CD4-positive, alpha-beta T cell treated with Interleukin-15 for 4 hours (primary cell): ENCODE measurements at regions not wholly inside any gene's neighbourhood (a gene's known extent, or its start where the extent isn't known, plus 50 kb on each side); places are given as distances from the start of the nearest gene placed in this dataset.
"Not testable (repeated sequence)": the region's sequence is repeated elsewhere in the genome, so short reads cannot be mapped to it uniquely, and the experiment has no call there.

Source experiments
- DNase-seq: peaks from one replicate; pipeline ENCODE4 v3.0.0-alpha.2; 2020; ENCODE audit warnings: low spot score

DNA sequence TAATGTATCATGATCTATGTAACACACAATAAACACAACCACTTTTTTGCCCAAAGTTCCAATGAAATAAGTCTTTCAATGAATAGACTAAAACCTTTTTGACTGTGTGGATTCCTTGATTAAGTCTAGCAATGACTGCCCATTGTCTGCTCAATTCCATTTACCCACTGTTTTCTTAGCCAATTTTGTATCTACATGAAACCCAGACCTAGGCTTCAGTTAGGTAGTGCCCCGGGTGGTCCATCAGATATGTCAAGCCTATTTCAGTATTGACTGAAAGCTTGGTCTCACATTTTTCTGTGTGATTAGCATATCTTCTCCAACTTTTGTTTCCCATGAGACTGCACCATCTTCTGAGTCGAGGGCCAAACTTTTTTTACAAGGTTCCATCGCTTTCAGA is 615.0 kb downstream of the C6orf118 start:
- DNase-seq, result no peak

DNA sequence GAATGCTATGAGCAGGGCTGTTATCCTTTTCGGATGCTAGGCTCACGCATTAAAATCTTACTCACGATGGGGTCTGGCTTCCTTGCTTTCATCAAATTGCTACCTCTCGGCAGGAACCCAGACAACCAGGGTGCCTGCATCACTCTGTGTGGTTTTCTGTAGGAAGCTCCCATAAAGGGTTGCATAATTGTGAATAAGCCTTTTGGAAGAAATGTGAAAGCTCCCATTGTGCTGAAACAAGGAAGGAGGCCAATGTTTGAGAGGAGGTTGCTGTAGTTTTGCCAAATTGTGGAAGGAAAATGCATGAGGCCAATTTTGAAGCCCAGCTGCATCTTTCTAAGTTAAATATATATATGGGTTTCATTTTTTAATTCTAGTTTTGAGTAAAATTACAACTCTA is 615.5 kb downstream of the C6orf118 start:
- DNase-seq, result no peak

DNA sequence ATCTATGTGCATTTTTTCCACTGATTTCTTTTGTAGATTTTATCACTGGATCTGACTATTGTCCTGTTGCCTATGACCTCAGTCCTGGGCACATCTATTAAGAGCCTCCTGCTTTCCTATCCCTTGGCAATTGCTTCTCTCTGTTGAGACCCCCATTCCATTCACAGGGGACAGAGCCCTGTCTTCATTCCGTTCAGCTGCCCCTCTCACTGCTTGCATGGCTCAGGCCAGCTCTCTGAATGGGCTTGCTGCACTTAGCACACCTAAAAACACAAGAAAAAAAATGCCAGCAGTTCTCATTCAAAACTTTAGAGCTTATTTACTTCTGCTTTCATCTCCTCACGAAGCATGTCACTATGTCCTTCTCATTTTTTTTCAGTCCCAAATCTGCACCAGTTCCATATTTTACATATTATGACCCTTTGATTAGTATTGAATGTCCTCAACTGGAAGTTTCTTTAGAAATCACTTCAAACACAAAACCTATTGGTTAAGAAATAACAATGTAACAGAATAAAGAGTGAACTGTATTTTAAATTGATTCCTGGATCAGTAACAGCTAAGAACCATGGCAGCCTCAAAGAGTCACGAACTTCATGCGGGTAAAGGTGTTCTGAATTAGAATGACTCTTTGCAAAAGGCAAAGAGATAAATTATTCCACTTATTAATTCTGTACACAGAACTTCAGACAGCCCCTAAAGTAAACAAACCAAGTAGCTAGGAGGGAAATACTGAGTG is 616.5 kb downstream of the C6orf118 start:
- no peak for DNase-seq

DNA sequence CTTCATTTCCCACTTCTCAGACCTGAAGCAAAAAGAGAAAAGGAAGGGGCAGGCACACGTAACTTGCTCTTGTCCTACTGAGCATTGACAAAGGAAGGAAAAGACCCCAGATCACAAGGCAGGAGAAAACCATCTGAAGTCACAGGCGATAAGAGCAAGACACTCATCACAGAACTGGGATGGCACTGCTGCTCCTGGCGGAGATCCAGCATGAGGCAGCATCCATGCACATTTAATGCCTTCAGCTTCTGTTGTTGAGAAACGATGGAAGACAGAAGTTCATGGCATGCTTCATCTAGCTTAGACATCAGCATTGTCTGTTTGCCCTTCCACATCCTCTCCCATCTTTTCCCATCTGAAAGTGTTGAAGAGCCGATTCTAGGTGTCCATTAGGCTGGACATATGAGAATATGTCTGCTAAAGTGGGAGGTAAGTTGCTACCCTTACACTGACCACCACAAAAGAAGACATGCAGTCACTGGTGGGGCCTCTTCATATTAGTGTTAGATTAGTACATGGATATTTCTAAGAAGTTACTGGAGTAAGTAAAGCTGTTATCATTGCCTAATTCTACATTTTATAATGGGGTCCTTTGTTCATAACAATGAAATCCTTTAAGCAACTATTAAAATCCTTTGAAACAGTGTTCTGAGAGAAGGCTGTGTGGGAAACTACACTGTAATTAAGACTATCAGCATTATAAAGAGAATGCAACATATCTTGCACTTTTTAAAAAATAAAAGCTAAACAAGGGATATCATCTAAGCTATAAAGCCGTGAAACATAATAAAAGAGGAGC is 618.5 kb downstream of the C6orf118 start:
- DNase-seq, result no peak

DNA sequence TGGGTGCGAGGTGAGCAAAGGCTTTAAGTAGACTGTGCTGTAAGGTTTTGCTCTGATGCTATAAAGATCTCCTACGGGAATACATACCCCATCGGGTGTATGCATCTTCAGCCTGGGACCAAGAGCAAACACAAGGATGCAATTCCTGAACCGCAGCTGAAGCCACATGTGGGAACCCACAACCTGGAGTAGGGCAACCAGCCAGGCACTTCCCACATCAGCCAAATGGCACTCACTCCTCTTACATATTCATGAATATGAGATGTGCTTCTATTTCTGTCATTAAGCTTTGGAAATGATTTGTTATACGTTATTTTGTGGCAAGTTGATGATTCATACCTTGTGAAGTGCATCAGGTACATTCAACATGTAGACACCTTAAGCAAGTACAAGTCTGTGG is 619.2 kb downstream of the C6orf118 start:
- no peak for DNase-seq

DNA sequence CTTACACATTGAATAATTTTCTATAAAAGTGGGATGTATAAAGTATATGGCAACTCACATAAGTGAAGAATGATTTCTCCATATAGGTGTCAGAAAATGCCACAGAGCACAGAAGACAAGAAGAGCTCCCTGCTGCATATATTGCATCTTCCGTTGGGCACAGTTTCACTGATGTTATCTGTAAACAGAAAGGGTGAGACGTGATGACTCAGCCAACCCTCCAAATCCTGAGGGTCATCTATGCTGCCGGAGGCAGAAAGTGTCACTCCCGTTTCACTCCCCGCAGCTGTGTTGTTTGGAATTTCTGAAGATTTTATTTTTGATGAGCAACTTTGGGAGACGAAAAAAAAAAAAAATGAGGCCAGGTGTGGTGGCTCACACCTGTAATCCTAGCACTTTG is 644.1 kb downstream of the C6orf118 start:
- DNase-seq, result no peak

DNA sequence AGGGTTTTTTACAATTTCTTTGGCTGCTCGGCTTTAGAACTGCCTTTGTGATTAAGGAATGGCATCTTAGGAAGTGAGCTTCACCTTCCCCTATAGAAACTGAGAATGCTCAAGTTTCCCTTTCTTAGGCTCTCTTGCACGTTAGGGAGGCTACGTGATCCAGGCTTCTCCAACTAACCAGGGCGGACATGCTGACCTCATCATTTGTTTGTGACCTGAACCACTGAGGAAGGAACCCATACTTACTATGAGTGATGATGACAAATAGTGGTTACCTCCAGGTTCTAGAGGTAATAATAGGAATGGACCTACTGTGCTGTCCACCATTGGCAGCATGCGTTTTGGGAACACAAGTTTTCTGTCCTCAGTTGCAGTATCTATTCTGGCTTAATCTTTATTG is 645.8 kb downstream of the C6orf118 start:
- no peak for DNase-seq

DNA sequence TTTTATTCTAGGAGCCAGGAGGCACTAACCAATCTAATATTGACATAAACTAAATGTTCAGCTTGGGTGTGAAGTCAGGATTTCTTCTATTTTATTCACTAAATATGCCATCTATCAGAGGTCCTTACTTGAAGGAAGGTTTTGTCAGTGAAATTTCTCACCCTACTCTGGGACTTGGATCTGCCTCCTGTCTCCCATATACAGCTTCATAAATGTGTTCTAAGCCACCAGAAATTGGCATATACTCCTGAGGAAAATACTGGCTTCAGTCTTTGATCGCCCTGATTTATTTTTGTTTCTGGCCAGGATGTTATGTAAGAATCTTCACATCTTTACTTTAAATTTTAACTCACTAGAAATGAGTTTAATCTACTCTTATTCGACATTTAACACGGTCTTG is 647.7 kb downstream of the C6orf118 start:
- no peak for DNase-seq

DNA sequence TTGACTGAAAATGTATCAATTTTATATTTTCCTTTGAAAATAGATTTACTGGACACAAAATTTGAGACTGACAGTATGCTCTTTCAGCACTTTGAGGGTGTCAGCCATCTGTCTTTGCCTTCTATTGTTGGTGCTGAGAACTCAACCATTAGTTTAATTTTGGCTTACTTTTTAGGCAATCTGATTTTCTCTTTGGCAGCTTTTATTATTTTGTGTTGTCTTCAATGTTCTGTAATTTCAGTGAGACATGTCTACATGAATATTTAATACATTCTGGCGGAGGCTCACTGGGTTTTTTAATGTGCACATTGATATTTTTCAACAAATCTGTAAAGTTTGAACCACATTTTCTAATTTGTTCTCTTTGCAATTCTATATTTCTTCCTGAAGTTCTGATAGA is 648.6 kb downstream of the C6orf118 start:
- DNase-seq, result no peak

DNA sequence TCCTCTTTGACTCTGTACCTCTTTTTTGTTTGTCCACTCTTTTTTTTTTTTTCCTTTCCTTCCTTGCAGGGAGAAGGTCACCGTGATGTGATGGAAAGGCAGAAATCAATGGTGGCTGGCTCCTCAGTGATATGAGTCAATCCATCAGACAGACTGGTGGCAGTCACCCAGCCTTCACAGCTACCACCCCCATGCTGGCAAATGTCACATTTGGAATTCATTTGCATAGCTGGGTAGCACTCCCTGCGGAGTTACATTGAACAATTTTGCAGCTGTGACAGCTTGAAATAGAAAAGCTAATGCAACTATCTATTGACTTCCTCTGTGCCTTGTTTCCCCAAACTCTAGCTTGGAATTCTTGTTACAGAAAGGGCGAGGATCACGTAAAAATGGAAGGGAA is 668.4 kb downstream of the C6orf118 start:
- no peak for DNase-seq

DNA sequence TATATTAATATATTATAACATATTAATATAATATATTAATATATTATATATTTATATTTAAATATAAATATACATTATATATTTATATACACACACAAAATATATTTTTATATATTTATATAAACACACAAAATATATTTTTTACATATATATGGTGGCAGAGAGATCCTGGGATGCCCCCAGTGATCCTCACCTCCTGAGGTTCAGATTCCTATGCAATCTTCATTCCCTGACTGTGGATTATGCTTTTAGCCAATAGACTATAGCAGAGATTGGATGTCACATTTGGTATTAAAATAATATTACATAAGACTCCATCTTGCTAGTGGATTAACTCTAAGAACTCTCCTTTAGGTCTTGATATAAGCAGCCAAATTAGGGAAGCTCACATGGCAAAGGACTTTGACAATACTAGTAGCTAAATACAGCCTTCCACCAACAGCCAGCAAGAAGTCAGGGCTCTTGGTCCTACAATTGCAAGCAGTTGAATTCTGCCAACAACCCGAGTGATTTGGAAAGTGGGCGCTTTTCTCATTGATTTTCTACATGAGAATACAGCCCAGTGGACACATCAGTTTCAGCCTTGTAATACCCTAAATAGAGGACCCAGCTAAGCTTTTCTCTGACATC is 681.0 kb downstream of the C6orf118 start:
- no peak for DNase-seq

DNA sequence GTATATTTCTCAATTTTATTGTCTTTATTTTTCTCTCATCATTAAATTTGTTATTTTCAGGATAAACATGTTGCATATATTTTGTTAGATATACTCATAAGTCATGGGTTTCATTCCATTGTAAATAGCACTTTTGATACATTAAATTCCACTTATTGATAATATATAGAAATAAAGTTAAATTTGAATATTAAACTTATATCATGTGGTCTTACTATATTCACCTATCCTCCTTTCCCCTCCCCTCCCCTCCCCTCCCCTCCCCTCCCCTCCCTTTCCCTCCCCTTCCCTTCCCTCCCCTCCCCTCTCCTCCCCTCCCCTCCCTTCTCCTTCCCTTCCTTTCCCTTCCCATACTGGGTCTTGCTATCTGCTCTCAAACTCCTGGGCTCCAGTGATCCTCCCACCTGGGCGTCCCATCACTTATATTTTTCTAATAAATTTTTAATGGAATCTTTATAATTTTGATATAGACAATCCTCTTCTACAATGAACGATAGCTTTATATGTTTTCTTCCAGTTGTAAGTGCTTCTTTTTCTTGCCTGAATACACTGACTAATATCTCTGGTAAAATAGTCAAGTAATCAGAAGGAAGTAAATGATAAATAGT is 692.4 kb downstream of the C6orf118 start:
- DNase-seq, result no peak

DNA sequence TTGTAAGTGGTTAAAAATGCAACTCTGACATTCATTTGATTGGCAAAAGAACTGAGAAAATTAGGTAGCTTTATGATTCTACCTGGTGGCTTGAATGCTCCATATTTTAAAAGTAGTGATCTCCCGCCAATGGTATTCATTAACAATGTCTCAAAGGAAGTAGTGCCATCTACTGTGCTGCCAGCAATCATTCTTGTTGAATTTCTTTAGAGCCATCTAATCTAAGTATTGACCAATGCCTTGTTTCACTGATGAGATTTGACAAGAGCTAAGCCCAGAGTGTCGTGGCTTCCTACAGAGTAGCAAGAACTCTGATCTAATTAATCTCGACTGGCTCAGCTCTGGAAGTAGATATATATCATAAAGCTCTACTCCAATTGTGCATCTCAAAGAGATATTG is 696.7 kb downstream of the C6orf118 start:
- DNase-seq, result no peak

DNA sequence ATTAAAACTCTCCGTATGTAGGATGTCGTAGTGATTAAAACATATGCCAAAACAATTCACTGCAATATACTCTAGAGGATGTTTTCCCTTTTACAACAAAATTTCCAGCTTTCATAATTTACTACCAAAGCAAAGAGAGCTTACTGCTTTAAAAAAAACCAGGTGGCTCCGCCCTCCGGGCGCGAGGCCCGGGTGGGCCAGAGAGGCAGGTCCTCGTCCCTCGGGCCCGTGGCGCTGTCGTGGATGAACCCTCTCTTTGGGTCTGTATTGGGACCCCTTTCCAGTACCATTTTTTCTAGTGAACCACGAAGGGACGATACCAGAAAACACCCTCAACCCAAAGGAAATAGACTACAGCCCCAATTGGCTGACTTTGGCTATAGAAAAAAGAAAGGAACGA is 698.5 kb downstream of the C6orf118 start:
- DNase-seq, result not testable (repeated sequence)

DNA sequence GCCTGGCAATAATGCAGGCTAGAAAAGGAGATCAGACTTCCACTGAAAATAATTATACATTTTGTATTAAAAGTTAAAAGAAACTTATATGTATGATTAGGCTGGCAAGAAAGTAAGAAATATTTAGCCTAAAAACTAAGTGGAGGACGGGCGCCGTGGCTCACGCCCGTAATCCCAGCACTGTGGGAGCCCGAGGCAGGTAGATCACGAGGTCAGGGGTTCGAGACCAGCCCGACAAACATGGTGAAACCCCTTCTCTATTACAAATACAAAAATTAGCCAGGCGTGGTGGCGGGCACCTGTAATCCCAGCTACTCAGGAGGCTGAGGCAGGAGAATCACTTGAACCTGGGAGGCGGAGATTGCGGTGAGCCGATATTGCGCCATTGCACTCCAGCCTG is 707.0 kb downstream of the C6orf118 start:
- not testable (repeated sequence) for DNase-seq

DNA sequence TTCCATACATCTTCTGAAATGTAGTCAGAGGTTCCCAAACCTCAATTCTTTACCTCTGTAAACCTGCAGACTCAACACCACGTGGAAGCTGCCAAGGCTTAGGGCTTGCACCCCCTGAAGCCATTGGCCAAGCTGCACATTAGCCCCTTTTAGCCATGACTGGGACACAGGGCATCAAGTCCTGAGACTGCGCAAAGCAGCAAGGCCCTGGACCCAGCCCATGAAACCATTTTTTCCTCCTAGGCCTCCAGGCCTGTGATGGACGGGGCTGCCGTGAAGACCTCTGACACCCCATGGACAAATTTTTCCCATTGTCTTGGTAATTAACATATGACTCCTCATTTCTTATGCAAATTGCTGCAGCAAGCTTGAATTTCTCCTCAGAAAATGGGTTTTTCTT is 727.8 kb downstream of the C6orf118 start:
- no peak for DNase-seq

DNA sequence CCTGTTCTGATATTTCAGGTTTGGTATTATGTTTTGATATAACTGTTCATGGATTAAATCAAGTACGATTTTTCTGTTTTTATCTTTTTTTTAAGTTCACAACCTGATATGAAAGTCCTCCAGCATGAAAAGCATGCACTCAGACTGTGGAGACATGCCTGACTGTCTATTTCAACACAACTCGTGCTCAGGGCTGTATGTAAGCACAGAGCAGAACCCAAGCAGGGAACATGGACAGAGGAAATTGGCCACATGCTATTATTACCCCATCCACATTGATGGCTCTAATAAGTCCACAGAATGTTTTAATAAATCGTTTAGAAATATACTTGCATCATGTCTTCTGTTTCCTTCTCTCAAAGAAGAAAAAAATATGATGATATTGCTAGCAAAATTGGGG is 730.4 kb downstream of the C6orf118 start:
- DNase-seq, result no peak

DNA sequence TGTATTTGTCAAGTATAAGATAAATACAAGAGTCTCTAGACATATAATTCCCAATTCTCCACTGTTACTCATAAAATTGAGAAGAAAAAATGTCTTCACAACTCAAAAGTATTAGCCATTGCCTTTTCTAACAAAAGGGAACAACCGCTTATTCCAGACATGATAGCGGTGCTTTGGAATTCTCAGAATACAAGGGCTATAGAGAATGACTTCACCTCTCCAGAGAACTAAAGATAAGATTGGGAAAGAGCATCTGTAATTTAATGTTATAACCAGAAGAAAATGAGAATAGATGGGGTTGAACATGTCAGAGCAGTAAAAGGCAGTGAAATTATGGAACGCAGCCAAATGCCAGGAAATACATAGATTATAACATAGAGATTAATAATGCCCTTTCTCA is 730.8 kb downstream of the C6orf118 start:
- DNase-seq, result no peak

DNA sequence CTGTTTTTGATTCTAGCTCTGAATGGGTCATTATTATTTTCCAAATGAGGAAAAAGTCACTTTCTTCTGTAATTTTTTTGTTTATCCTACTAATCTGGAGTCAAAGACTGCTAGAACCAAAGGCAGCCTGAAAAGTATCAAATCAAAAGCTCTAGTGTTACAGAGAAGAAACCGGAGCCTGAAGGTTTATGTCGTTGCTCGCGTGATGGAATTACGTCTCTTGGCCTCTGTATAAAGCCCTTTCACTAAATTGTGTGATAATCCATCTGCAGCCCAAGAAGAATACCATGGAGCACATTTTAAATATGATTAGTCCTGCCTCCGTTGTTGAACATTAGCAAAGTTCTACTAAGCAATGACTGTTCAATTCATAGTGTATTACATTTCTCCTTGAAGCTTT is 738.6 kb downstream of the C6orf118 start:
- DNase-seq, result no peak

DNA sequence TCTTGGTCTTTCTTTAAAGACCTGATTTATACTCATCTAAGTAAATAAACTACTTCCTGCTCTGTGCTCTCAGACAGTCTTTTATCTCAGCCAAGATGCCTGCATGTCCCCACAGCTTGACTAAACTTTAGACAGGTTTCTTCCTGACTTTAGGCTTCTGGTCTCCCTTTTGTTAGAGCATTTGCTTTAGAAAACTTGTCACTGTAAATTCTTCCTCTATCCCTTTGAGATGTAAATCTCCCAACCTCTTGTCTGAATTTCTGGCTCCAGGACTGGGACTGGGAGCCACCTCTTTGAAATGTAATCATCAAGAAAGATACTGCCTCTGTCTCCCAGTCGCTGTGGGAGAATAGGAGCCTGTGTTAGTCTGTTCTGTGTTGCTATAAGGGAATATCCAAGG is 739.9 kb downstream of the C6orf118 start:
- DNase-seq, result no peak

DNA sequence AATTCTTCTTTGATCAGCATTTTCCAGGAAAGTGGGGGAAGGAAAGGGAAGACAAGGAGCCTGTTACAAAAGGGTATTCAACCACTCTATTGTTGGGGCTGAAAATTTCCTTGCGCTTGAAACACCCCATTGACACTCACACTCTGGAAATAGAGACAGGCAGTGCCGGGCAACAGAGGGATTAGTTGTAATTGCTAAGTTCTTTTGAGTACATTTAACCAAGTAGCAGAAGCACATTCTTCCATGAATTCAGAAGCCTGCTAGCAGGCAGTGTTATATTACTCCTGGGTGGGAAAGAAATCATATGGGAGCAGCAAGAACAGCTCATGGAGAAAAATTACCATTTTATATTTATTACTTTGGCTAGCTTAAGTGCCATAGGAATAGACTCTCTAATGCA is 745.5 kb downstream of the C6orf118 start:
- no peak for DNase-seq

DNA sequence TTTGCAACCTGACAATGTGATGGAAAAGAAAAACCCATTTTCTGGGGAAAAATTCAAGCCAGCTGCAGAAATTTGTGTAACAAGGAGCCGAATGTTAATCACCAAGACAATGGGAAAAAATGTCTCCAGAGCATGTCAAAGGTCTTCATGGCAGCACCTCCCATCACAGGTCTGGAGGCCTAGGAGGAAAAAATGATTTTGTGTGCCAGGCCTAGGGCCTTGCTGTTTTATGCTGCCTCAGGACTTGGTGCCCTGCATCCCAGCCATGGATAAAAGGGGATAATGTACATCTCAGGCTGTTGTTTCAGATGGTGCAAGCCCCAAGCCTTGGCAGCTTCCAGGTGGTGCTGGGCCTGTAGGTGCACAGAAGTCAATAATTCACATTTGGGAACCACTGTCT is 747.7 kb downstream of the C6orf118 start:
- no peak for DNase-seq
